ENCODE measurements at regions not wholly inside any gene's neighbourhood (a gene's known extent, or its start where the extent isn't known, plus 50 kb on each side); places are given as distances from the start of the nearest gene placed in this dataset.

- FAIRE-seq = no peak
- POLR2A ChIA-PET = no interaction called here
- no peaks in the 10 kb centered on the region for H3K36me3 ChIP-seq (ENCODE audit: control insufficient read depth, insufficient read depth, low read length)
- TF ChIP-seq KHSRP (IDR thresholded peaks at IDR 0.05) (no peak), NKRF (IDR thresholded peaks at IDR 0.05; ENCODE audit: borderline replicate concordance) (no peak), GTF2E2 (tag; IDR thresholded peaks at IDR 0.05) (no peak), ZNF583 (CRISPR knock-in tag; IDR thresholded peaks at IDR 0.05) (no peak), ZNF77 (CRISPR knock-in tag; IDR thresholded peaks at IDR 0.05) (no peak), HMG20B (CRISPR knock-in tag; IDR thresholded peaks at IDR 0.05) (no peak), ARHGAP35 (IDR thresholded peaks at IDR 0.05; ENCODE audit: partially characterized antibody) (no peak)
- in situ Hi-C loops (cut with MboI) = no loop called here
- ATAC-seq = no peak
- H3K4me2 ChIP-seq (ENCODE audit: insufficient read depth, low read length) = no peak overlapping the region
- H2AFZ ChIP-seq (ENCODE audit: low read depth, low read length) = no peak overlapping the region
- H3K9me1 ChIP-seq (ENCODE audit: control insufficient read depth, insufficient read depth, low read length) = no peaks in the 10 kb centered on the region
- CTCF ChIA-PET (ENCODE audit: low intra/inter-chr PET ratio) = no interaction called here
- no peaks in the 10 kb centered on the region for H3K27me3 ChIP-seq (ENCODE audit: control insufficient read depth in 2 of 2, insufficient read depth in 2 of 2, low read length in 2 of 2)
- no peak overlapping the region for H3K27ac ChIP-seq (ENCODE audit: extremely low read depth, low read depth, low read length)
- H3K4me3 ChIP-seq = no peak overlapping the region
- 1% methylated on average over 9 of the region's 9 CpGs for WGBS (ENCODE audit: insufficient coverage, low coverage, missing lambda C conversion rate)
- H3K9ac ChIP-seq (ENCODE audit: insufficient read depth in 1 of 2, low read depth in 2 of 2, low read length in 2 of 2) = no peak overlapping the region
- H3K9me3 ChIP-seq (replicated peaks; ENCODE audit: control insufficient read depth, insufficient read depth, low read depth, low read length) = no peaks in the 10 kb centered on the region; the same call in 1 of the 2 replicates
- DNase-seq (ENCODE audit: extremely low read depth in 1 of 4, low spot score in 3 of 4) = no peak
- intact Hi-C loops (cut with micrococcal nuclease) = no loop called here
- H4K20me1 ChIP-seq (replicated peaks; ENCODE audit: control insufficient read depth, insufficient read depth, low read length) = no peaks in the 10 kb centered on the region
- H3K4me1 ChIP-seq (replicated peaks in 1 of 2; ENCODE audit: control insufficient read depth in 2 of 2, insufficient read depth in 2 of 2, low read length in 2 of 2) = no peaks in the 10 kb centered on the region
- no peaks in the 10 kb centered on the region for H3K79me2 ChIP-seq (ENCODE audit: control insufficient read depth, insufficient read depth, low read length)
- no TSS peak for BruUV-seq (replicated peaks)
Observed at GRCh38 chr11:106397787-106398501, 320.5 kb downstream of the AASDHPPT start.

Data from K562 (cell line).